Suprapubic skin (tissue), 4 donors: ENCODE measurements at regions not wholly inside any gene's neighbourhood (a gene's known extent, or its start where the extent isn't known, plus 50 kb on each side); places are given as distances from the start of the nearest gene placed in this dataset.

Source experiments
- EP300 ChIP-seq: sonication (generic); formaldehyde crosslinking; IDR thresholded peaks from one replicate; pipeline ENCODE4 v1.6.1; 2017; ENCODE audit warnings: antibody characterized with exemption
- POLR2A ChIP-seq, 2 donors: fragments of 450-650 bp; IDR thresholded peaks; one replicate each; pipeline ENCODE4 v1.6.1; 2017; ENCODE audit warnings: antibody characterized with exemption in 2 of 2, mild to moderate bottlenecking in 2 of 2, moderate library complexity in 2 of 2
- POLR2AphosphoS5 ChIP-seq, 3 donors: sonication (generic); formaldehyde crosslinking; IDR thresholded peaks; one replicate each; pipeline ENCODE4 v1.6.1; 2017; ENCODE audit warnings: antibody characterized with exemption in 3 of 3
- TF ChIP-seq, protein P1 (sequence below), 2 donors: fragments of 200-600 bp in 1 of 2; fragments of 450-650 bp in 1 of 2; sonication (generic) in 1 of 2; IDR thresholded peaks; one replicate each; pipeline ENCODE4 v1.5.1; 2016 to 2019; ENCODE audit warnings: antibody characterized with exemption in 2 of 2, mild to moderate bottlenecking in 1 of 2, moderate library complexity in 1 of 2

DNA sequence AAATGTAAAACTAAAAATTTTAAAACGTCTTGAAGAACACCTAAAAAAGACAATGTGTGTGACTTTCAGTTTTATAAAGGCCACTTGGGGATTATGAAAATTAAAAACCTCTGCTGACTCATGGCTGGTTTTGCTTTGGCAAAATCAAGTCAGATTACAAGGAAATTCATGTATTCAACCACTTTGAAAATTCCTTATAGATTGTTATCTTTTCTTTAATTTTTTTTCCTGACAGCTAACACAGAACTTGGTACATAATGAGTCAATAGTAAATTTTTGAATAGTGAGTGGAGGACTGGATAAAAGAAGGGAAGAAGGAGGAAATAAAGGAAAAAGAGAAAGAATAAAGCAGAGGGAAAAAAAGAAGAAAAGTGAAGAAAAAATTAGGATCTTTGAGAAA lies 1774.7 kb upstream of the ACO1 start:
- TF ChIP-seq POLR2A (IDR thresholded peaks at IDR 0.05) (no peak), POLR2AphosphoS5 (IDR thresholded peaks at IDR 0.05) (no peak), EP300 (no peak)
- TF ChIP-seq, protein P1, sequence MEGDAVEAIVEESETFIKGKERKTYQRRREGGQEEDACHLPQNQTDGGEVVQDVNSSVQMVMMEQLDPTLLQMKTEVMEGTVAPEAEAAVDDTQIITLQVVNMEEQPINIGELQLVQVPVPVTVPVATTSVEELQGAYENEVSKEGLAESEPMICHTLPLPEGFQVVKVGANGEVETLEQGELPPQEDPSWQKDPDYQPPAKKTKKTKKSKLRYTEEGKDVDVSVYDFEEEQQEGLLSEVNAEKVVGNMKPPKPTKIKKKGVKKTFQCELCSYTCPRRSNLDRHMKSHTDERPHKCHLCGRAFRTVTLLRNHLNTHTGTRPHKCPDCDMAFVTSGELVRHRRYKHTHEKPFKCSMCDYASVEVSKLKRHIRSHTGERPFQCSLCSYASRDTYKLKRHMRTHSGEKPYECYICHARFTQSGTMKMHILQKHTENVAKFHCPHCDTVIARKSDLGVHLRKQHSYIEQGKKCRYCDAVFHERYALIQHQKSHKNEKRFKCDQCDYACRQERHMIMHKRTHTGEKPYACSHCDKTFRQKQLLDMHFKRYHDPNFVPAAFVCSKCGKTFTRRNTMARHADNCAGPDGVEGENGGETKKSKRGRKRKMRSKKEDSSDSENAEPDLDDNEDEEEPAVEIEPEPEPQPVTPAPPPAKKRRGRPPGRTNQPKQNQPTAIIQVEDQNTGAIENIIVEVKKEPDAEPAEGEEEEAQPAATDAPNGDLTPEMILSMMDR (IDR thresholded peaks at IDR 0.05), result no peak
